GM11168 (cell line): ENCODE measurements at regions not wholly inside any gene's neighbourhood (a gene's known extent, or its start where the extent isn't known, plus 50 kb on each side); places are given as distances from the start of the nearest gene placed in this dataset.
"Not testable (repeated sequence)": the region's sequence is repeated elsewhere in the genome, so short reads cannot be mapped to it uniquely, and the experiment has no call there.

Source experiments
- in situ Hi-C: fragments of 300-500 bp; cut with MboI; formaldehyde crosslinking; loops from one replicate; pipeline ENCODE4 v1.12.0; 2022; ENCODE audit warnings: low sequenced_read_pairs; ENCODE audit not compliant: unreplicated experiment

- in situ Hi-C loops, result no loop called here
Observed at GRCh38 chr7:119999738-120000475, 273.1 kb upstream of the KCND2 start.

GRCh38 chr7:120005720-120006119 is 267.3 kb upstream of the KCND2 start:
- in situ Hi-C loops, result no loop called here

DNA sequence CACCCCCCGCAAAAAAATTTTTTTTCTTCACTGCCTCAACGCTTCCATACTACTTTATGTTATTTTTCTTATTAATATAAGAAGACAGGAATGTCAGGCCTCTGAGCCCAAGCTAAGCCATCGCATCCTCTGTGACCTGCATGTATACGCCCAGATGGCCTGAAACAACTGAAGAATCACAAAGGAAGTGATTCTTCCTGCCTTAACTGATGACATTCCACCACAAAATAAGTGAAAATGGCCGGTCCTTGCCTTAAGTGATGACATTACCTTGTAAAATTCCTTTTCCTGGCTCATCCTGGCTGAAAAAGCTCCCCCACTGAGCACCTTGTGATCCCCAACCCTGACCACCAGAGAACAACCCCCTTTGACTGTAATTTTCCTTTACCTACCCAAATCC is 258.7 kb upstream of the KCND2 start:
- in situ Hi-C loops, result not testable (repeated sequence)

DNA sequence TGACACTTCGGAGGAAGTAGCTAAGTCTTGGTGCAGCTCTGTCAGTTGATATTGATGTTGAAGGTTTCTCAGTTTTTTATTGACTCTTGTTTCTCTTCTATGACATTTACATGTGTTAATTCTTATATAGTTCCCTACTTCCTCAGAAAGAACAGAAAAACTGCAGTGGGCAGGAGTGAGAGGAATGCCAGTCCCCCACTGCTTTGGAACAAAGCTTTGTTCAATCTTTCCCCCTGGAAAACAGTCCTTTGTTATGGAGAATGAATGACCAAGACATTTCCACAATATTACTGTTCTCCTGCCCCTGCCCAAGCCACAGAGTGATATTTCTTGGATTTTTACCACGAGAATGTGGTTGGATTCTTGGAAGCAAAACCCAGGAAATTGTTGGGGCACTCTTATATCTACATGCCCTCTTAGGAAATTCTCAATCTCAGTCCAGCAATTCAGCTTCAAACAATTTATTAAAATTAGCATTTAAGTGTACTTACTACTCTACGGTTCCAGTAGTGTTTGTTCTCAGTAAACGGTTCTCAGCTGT is 258.0 kb upstream of the KCND2 start:
- in situ Hi-C loops, result no loop called here

GRCh38 chr7:120021085-120021484 is 251.9 kb upstream of the KCND2 start:
- in situ Hi-C loops, result no loop called here

GRCh38 chr7:120023494-120024167 is 249.3 kb upstream of the KCND2 start:
- in situ Hi-C loops, result no loop called here

GRCh38 chr7:120028636-120029035 is 244.3 kb upstream of the KCND2 start:
- in situ Hi-C loops, result no loop called here

DNA sequence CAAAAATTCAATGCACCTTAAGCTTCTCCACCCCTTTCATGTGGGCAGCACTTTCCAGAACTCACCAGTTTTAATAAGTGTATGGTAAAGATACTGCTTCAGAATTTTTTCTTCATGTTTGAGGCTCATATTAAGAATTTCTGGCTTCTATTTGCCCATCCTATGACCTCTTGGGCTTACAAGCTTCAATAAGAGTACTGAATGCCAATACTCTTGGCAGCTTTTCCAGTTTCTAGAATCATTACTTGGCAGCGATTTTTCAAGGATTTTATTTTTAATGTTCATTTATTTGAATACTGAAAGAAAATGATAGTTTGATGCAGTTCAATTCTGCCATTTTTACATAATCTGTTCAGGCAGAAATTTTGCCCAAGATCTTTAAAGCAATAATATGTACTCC is 242.1 kb upstream of the KCND2 start:
- in situ Hi-C loops, result no loop called here

DNA sequence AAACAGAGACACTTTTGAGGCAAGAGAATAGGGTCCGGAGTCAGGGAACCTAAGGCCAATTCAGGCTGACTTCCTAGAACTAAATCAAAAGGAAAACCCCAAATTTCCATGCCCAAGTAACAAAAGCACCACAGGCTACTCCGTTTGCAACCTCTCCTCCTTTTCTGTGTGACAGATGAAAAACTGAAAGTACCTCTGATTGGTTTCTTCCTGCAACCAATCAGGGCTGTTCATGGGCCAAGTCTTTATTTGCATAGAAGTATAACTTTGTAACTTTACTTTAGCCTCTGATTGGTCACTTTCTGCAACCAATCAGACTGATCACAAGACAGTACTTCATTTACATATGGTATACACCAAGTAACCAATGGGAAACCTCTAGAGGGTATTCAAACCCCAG is 239.9 kb upstream of the KCND2 start:
- in situ Hi-C loops, result no loop called here

GRCh38 chr7:120039138-120039537 is 233.8 kb upstream of the KCND2 start:
- in situ Hi-C loops, result no loop called here

GRCh38 chr7:120041798-120042197 is 231.2 kb upstream of the KCND2 start:
- in situ Hi-C loops, result no loop called here

- in situ Hi-C loops, result no loop called here
Observed at GRCh38 chr7:120043250-120043649, 229.7 kb upstream of the KCND2 start.

DNA sequence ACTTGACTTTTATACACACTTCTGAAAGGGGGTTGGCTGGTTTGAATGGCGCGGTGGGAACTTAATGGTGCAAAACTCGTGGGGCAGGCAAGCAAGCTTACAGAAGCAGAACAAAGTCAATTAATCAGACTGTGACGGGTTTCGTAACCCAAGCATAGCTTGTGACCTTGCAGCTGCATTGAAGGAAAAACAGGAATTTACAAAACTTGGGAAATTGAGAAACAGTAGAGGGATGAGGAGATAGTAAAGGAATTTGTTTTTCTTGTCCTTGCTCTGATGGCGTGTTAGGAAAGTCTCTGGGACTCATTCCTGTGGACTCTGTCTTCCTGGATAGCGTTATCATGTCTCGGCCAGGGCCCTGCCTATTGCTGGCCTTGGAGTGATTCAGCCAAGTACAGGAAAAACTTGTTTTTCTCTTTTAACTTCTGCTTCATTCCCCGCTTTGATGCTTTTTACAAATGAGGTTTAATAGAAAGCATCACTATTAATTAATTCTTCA is 220.0 kb upstream of the KCND2 start:
- in situ Hi-C loops, result no loop called here

DNA sequence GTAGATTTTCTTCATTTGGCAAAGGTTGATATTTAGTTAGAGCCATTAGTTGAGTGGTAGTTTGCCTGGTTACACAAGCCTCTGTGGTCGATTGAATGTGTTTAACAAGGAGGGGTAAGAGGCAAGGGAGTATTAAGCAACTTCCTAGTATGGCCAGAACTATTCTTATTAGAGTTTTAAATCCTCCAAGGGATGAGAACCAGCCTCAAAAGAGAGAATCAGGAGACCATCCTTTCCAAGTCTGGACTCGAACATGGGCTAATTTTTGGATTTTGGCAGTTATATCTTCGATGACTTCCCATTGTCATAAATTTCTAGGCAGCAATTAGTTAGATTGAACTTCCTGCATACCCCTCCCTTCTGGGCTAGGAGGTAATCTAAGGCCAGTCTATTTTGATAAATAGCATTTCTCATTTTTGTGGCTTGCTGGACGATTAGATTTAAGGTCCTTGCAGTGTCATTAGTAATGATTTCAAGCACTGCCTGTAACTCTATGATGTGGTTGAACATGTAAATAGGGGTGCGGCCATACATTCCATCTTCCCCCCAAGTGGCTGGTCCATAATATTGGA is 219.5 kb upstream of the KCND2 start:
- in situ Hi-C loops, result no loop called here

GRCh38 chr7:120054376-120055100 is 218.4 kb upstream of the KCND2 start:
- in situ Hi-C loops, result no loop called here

DNA sequence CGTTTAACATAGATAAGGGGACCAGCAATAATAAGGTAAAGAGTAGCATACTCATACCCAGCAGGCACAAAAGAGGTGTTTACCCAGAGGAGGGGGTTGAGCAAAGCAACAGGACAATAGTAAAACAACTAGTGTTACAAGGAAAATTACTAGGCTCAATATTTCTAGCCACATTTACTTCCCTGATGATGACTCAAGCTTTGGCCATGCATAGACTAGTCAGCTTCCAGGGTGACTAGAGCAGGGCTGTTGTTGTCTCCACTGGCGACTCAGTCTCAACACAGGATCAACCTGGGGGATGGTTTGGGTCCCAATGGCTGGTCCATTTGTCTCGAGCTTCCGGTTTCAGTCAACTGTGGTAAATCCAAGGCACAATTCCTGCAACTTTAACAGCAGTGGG is 217.7 kb upstream of the KCND2 start:
- in situ Hi-C loops, result no loop called here

DNA sequence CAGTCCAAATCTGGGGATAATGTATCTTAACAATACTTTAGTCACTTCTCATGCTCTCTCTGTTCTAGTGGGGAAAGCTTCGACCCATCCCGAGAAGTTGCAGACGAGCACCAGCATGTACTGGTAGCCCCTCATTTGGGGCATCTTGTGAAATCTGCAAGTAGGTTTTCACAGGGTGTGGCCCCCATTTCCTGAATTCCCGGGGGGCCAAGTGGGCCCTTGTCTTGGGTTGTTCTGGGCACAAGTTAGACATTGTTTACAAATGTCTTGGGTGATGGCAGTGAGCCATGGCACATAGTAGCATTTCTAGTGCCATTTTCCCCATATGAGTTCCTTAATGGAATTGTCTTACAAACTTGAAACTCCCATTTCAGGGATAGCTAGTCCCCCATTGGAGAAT is 216.7 kb upstream of the KCND2 start:
- in situ Hi-C loops, result no loop called here

DNA sequence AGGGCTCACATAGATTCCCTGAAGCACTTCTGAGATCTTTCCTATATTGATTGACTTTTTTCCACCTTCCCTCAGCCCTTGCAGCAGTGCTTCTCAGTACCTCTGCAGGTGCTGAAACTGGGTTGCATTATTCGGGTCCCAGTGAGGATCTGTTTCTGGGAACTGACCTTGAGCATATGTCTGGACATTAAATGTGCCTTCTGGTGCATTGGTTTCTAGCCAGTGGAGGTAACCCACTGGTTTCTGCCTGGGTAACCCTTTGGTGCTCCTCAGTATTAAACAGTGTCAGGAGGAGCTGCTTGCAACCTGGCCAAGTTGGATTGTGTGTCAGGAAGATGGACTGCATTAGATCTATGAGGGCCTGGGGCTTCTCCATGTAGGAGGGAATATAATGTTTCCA is 213.3 kb upstream of the KCND2 start:
- in situ Hi-C loops, result no loop called here

- in situ Hi-C loops, result no loop called here
Observed at GRCh38 chr7:120060281-120060680, 212.7 kb upstream of the KCND2 start.

DNA sequence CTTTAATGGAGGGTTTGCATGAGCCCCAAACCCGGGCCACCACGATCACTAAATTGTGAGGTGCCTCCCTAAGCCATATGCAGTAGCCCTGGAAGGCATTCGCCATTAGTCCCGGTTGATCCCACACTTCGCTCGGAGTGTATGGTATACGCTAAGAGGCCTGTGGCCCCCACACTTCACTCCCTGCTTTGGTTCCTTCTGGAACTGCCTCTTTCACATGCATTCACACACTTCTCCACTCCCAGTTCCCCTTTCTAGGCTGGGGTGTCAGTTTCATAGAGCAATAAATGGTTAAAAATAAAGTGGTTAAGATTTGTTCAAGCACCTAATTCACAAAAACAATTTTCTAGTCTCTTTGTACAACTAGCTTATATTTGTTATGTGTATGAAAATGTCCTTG is 212.1 kb upstream of the KCND2 start:
- in situ Hi-C loops, result no loop called here

DNA sequence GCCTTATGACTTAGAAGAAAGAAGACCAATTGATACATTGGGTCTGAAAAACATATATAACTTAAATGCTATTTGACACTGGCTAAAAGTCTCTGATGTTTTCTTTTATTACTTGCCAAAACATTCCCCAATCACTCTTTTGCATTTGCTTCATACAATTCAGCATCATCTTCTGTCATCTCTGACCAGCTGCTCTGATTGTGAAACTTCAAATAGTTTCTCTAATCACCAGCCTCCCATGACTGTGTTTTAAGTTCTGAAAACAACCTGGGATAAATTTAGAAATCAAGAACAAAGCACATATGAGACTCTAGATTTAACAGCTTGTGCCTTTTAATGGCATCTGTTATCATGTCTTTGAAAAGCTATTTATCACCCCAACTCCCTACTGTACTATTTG is 208.4 kb upstream of the KCND2 start:
- in situ Hi-C loops, result no loop called here
